ENCODE measurements at regions not wholly inside any gene's neighbourhood (a gene's known extent, or its start where the extent isn't known, plus 50 kb on each side); places are given as distances from the start of the nearest gene placed in this dataset.

DNA sequence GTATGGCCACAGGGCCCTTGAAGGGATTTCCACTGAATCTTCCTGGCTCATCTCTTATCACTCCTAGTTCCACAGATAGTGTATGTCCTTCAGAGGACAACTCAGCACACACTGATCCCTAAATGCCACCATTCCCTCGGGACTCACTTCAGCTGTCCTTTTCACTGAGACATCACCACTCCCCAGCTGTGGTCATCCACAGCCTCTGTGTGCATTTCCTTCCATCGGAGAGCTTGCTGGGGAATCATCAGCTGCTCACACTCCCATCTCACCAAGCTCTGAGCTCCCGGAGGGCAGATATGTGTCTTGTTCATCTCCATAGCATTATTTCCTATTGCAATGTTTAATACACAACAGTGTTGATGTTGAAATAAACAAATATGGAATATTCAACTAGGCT is 759.5 kb downstream of the RNF144A start:
- TF ChIP-seq ZNF423 (tag by site-specific recombination; IDR thresholded peaks at IDR 0.05) = no peak
- TF ChIP-seq, protein P1, sequence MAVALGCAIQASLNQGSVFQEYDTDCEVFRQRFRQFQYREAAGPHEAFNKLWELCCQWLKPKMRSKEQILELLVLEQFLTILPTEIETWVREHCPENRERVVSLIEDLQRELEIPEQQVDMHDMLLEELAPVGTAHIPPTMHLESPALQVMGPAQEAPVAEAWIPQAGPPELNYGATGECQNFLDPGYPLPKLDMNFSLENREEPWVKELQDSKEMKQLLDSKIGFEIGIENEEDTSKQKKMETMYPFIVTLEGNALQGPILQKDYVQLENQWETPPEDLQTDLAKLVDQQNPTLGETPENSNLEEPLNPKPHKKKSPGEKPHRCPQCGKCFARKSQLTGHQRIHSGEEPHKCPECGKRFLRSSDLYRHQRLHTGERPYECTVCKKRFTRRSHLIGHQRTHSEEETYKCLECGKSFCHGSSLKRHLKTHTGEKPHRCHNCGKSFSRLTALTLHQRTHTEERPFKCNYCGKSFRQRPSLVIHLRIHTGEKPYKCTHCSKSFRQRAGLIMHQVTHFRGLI (tag by site-specific recombination; IDR thresholded peaks at IDR 0.05) = no peak
- TF ChIP-seq CTCF (tag by site-specific recombination; IDR thresholded peaks at IDR 0.05) = no peak
- TF ChIP-seq PBX3 (CRISPR knock-in tag; IDR thresholded peaks at IDR 0.05) = no peak
- TF ChIP-seq, protein P2, sequence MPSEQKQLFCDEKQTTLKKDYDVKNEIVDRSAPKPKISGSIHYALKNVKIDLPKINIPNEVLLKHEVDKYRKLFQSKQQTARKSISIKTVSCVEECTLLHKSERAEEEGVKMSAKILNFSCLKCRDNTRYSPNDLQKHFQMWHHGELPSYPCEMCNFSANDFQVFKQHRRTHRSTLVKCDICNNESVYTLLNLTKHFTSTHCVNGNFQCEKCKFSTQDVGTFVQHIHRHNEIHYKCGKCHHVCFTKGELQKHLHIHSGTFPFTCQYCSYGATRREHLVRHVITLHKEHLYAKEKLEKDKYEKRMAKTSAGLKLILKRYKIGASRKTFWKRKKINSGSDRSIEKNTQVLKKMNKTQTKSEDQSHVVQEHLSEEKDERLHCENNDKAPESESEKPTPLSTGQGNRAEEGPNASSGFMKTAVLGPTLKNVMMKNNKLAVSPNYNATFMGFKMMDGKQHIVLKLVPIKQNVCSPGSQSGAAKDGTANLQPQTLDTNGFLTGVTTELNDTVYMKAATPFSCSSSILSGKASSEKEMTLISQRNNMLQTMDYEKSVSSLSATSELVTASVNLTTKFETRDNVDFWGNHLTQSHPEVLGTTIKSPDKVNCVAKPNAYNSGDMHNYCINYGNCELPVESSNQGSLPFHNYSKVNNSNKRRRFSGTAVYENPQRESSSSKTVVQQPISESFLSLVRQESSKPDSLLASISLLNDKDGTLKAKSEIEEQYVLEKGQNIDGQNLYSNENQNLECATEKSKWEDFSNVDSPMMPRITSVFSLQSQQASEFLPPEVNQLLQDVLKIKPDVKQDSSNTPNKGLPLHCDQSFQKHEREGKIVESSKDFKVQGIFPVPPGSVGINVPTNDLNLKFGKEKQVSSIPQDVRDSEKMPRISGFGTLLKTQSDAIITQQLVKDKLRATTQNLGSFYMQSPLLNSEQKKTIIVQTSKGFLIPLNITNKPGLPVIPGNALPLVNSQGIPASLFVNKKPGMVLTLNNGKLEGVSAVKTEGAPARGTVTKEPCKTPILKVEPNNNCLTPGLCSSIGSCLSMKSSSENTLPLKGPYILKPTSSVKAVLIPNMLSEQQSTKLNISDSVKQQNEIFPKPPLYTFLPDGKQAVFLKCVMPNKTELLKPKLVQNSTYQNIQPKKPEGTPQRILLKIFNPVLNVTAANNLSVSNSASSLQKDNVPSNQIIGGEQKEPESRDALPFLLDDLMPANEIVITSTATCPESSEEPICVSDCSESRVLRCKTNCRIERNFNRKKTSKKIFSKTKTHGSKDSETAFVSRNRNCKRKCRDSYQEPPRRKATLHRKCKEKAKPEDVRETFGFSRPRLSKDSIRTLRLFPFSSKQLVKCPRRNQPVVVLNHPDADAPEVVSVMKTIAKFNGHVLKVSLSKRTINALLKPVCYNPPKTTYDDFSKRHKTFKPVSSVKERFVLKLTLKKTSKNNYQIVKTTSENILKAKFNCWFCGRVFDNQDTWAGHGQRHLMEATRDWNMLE (tag by site-specific recombination; conservative IDR thresholded peaks at IDR 0.05; ENCODE audit: low read depth) = no peak
- no peak for TF ChIP-seq ZNF114 (tag by site-specific recombination; IDR thresholded peaks at IDR 0.05)
- TF ChIP-seq ZBTB21 (tag by site-specific recombination; IDR thresholded peaks at IDR 0.05) = no peak
- TF ChIP-seq MZF1 (tag by site-specific recombination; IDR thresholded peaks at IDR 0.05; ENCODE audit: borderline replicate concordance) = no peak
- TF ChIP-seq SCRT1 (tag by site-specific recombination; IDR thresholded peaks at IDR 0.05; ENCODE audit: borderline replicate concordance) = no peak
- no peak for TF ChIP-seq ZNF747 (tag by site-specific recombination; IDR thresholded peaks at IDR 0.05)
- no peak for TF ChIP-seq ZEB2 (tag by site-specific recombination; IDR thresholded peaks at IDR 0.05)
- TF ChIP-seq ZNF274 (IDR thresholded peaks at IDR 0.05; ENCODE audit: low read length) = no peak
- no peak for TF ChIP-seq ZNF274 (tag by site-specific recombination; IDR thresholded peaks at IDR 0.05; ENCODE audit: borderline replicate concordance)
